ENCODE measurements at regions not wholly inside any gene's neighbourhood (a gene's known extent, or its start where the extent isn't known, plus 50 kb on each side); places are given as distances from the start of the nearest gene placed in this dataset.
A peak's percentile ranks its signal among the peaks of the same experiment; 100 is the strongest.

DNA sequence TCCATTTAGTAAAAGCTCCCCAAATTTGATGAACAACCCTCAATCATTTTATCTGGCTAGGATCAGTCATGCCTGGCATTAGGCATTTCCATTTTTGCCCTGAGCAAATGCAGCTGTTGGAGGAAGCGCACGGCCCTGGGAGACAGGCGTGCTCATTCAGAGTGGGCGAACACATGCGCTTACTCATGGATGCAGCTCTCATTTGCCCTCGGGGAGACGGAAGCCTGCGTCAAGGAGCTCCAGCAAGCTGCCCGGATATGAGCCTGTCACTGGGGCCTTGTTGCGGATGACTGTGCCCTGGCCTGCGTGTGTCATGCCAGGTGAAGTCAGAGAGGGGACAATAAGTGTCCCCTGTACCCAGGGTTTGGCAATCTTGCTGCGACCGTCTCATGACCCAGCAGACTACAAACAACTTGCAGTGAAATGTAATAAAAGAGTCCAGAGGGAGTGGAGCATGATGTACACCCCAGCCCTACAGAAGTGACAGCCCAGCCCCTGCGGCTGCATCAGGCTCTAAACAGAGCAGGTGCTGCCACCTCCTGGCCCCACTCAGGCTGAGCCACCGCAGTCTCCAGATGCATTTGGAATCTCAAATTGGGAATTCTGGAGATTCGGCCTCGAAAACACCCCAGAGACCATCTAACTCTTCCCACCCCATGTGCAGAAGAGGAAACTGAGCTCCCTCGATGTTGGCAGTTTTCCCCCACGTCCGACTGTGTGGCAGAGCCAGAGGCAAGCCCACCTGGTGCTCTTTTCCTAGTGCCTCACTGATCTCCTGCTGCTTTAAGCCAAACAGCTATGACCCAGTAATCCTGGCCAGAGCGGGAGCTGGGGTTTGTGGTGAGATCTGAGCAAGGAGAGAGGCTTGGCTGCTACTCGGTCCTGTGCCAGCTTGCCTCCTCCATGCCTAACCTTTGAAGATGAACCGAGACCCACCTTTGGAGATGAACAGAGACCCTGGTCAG is 105.0 kb upstream of the ALK start:
- TF ChIP-seq, protein P1, sequence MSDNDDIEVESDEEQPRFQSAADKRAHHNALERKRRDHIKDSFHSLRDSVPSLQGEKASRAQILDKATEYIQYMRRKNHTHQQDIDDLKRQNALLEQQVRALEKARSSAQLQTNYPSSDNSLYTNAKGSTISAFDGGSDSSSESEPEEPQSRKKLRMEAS (IDR thresholded peaks at IDR 0.05): no peak
- TF ChIP-seq CEBPB (IDR thresholded peaks at IDR 0.05) (no peak), EP300 (IDR thresholded peaks at IDR 0.05; ENCODE audit: borderline replicate concordance) (no peak), CREB1 (IDR thresholded peaks at IDR 0.05; ENCODE audit: low read depth) (no peak), NFIC (IDR thresholded peaks at IDR 0.05) (no peak), RAD21 (IDR thresholded peaks at IDR 0.05; ENCODE audit: low read depth) (peak; percentile 73), TAF1 (IDR thresholded peaks at IDR 0.05; ENCODE audit: low read depth) (no peak), YY1 (IDR thresholded peaks at IDR 0.05; ENCODE audit: low read depth) (no peak), EGR1 (IDR thresholded peaks at IDR 0.05) (no peak), TCF12 (IDR thresholded peaks at IDR 0.05; ENCODE audit: low read depth) (no peak), FOXM1 (IDR thresholded peaks at IDR 0.05; ENCODE audit: borderline replicate concordance, low read depth) (no peak)
- TF ChIP-seq, protein P2, sequence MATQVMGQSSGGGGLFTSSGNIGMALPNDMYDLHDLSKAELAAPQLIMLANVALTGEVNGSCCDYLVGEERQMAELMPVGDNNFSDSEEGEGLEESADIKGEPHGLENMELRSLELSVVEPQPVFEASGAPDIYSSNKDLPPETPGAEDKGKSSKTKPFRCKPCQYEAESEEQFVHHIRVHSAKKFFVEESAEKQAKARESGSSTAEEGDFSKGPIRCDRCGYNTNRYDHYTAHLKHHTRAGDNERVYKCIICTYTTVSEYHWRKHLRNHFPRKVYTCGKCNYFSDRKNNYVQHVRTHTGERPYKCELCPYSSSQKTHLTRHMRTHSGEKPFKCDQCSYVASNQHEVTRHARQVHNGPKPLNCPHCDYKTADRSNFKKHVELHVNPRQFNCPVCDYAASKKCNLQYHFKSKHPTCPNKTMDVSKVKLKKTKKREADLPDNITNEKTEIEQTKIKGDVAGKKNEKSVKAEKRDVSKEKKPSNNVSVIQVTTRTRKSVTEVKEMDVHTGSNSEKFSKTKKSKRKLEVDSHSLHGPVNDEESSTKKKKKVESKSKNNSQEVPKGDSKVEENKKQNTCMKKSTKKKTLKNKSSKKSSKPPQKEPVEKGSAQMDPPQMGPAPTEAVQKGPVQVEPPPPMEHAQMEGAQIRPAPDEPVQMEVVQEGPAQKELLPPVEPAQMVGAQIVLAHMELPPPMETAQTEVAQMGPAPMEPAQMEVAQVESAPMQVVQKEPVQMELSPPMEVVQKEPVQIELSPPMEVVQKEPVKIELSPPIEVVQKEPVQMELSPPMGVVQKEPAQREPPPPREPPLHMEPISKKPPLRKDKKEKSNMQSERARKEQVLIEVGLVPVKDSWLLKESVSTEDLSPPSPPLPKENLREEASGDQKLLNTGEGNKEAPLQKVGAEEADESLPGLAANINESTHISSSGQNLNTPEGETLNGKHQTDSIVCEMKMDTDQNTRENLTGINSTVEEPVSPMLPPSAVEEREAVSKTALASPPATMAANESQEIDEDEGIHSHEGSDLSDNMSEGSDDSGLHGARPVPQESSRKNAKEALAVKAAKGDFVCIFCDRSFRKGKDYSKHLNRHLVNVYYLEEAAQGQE (IDR thresholded peaks at IDR 0.05; ENCODE audit: low read depth): no peak
- TF ChIP-seq, protein P3, sequence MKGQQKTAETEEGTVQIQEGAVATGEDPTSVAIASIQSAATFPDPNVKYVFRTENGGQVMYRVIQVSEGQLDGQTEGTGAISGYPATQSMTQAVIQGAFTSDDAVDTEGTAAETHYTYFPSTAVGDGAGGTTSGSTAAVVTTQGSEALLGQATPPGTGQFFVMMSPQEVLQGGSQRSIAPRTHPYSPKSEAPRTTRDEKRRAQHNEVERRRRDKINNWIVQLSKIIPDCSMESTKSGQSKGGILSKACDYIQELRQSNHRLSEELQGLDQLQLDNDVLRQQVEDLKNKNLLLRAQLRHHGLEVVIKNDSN (IDR thresholded peaks at IDR 0.05): no peak
